SK-N-SH treated with all-trans-retinoic acid at 6 μM for 48 hours (cell line): ENCODE measurements at regions not wholly inside any gene's neighbourhood (a gene's known extent, or its start where the extent isn't known, plus 50 kb on each side); places are given as distances from the start of the nearest gene placed in this dataset.

Experiments used
- ATAC-seq: fragments of 200-7000 bp; cut with Tn5 transposase; 3 replicates; pipeline ENCODE4 v1.9.1; 2020; ENCODE audit warnings: mild to moderate bottlenecking, moderate library complexity
- ARNTL ChIP-seq: fragments of 450-650 bp; formaldehyde crosslinking; IDR thresholded peaks from 2 replicates; pipeline ENCODE4 v1.5.0; 2020; ENCODE audit warnings: low read depth, mild to moderate bottlenecking, moderate library complexity, borderline replicate concordance
- BACH2 ChIP-seq: fragments of 250-450 bp; sonication (Bioruptor Pico); IDR thresholded peaks from 2 replicates; pipeline ENCODE4 v1.9.0; 2021; ENCODE audit warnings: mild to moderate bottlenecking, borderline replicate concordance
- CREB5 ChIP-seq: fragments of 250-450 bp; sonication (Bioruptor Pico); IDR thresholded peaks from 2 replicates; pipeline ENCODE4 v1.5.1; 2020; ENCODE audit warnings: low read depth, mild to moderate bottlenecking, moderate library complexity
- CSDC2 ChIP-seq: fragments of 250-450 bp; sonication (Bioruptor Pico); IDR thresholded peaks from 2 replicates; pipeline ENCODE4 v1.5.0; 2020; ENCODE audit warnings: mild to moderate bottlenecking, moderate library complexity
- CSRNP3 ChIP-seq: fragments of 250-450 bp; sonication (Bioruptor Pico); IDR thresholded peaks from 2 replicates; pipeline ENCODE4 v1.5.1; 2021; ENCODE audit warnings: mild to moderate bottlenecking, moderate library complexity
- ESRRG ChIP-seq: fragments of 250-450 bp; sonication (Bioruptor Pico); IDR thresholded peaks from 2 replicates; pipeline ENCODE4 v1.6.1; 2021; ENCODE audit warnings: mild to moderate bottlenecking
- ISL1 ChIP-seq: fragments of 250-450 bp; sonication (Bioruptor Pico); IDR thresholded peaks from 2 replicates; pipeline ENCODE4 v2.1.2; 2022; ENCODE audit warnings: mild to moderate bottlenecking, moderate library complexity
- OSR1 ChIP-seq: fragments of 250-450 bp; sonication (Bioruptor Pico); IDR thresholded peaks from 2 replicates; pipeline ENCODE4 v1.8.0; 2022; ENCODE audit warnings: moderate library complexity, mild to moderate bottlenecking, inconsistent platforms
- PATZ1 ChIP-seq: fragments of 250-450 bp; sonication (Bioruptor Pico); IDR thresholded peaks from 2 replicates; pipeline ENCODE4 v1.8.0; 2020; ENCODE audit warnings: mild to moderate bottlenecking, moderate library complexity, borderline replicate concordance
- RARB ChIP-seq: fragments of 250-450 bp; sonication (Bioruptor Pico); IDR thresholded peaks from 2 replicates; pipeline ENCODE4 v1.8.0; 2021; ENCODE audit warnings: mild to moderate bottlenecking, moderate library complexity
- SNAI2 ChIP-seq: fragments of 250-450 bp; sonication (Bioruptor Pico); IDR thresholded peaks from 2 replicates; pipeline ENCODE4 v1.5.0; 2020; ENCODE audit warnings: mild to moderate bottlenecking, moderate library complexity
- TCF4 ChIP-seq: fragments of 250-450 bp; sonication (Bioruptor Pico); IDR thresholded peaks from 2 replicates; pipeline ENCODE4 v1.8.0; 2021; ENCODE audit warnings: mild to moderate bottlenecking, moderate library complexity, borderline replicate concordance
- TOX ChIP-seq: fragments of 250-450 bp; sonication (Bioruptor Pico); IDR thresholded peaks from 2 replicates; pipeline ENCODE4 v1.8.0; 2021; ENCODE audit warnings: mild to moderate bottlenecking, moderate library complexity, borderline replicate concordance
- TSHZ2 ChIP-seq: fragments of 250-450 bp; sonication (Bioruptor Pico); IDR thresholded peaks from 2 replicates; pipeline ENCODE4 v1.5.0; 2020; ENCODE audit warnings: mild to moderate bottlenecking, moderate library complexity
- ZC3H10 ChIP-seq: fragments of 250-450 bp; sonication (Bioruptor Pico); IDR thresholded peaks from 2 replicates; pipeline ENCODE4 v1.5.1; 2021; ENCODE audit warnings: mild to moderate bottlenecking, moderate library complexity
- ZFP3 ChIP-seq: fragments of 250-450 bp; sonication (Bioruptor Pico); IDR thresholded peaks from 2 replicates; pipeline ENCODE4 v1.5.0; 2020; ENCODE audit warnings: mild to moderate bottlenecking, moderate library complexity
- ZFP30 ChIP-seq: fragments of 450-650 bp; formaldehyde crosslinking; IDR thresholded peaks from 2 replicates; pipeline ENCODE4 v1.5.0; 2022; ENCODE audit warnings: mild to moderate bottlenecking, moderate library complexity
- ZNF565 ChIP-seq: fragments of 450-650 bp; formaldehyde crosslinking; conservative IDR thresholded peaks from 2 replicates; pipeline ENCODE4 v1.5.0; 2020; ENCODE audit warnings: low read depth, mild to moderate bottlenecking, moderate library complexity
- ZNF8 ChIP-seq: fragments of 450-650 bp; formaldehyde crosslinking; IDR thresholded peaks from 2 replicates; pipeline ENCODE4 v1.5.0; 2020; ENCODE audit warnings: mild to moderate bottlenecking, moderate library complexity

GRCh38 chr12:124375789-124376175, 80.9 kb downstream of the RFLNA start:
- ATAC-seq, result no peak
- no peak for TF ChIP-seq CSDC2 (CRISPR knock-in tag)
- TF ChIP-seq TOX (CRISPR knock-in tag), result no peak
- TF ChIP-seq ZFP3 (CRISPR knock-in tag), result no peak
- no peak for TF ChIP-seq ZNF8 (CRISPR knock-in tag)
- TF ChIP-seq TCF4 (CRISPR knock-in tag), result no peak
- no peak for TF ChIP-seq PATZ1 (CRISPR knock-in tag)
- TF ChIP-seq OSR1 (CRISPR knock-in tag), result no peak
- TF ChIP-seq ZNF565 (CRISPR knock-in tag), result no peak
- no peak for TF ChIP-seq ISL1
- no peak for TF ChIP-seq ZC3H10 (CRISPR knock-in tag)
- TF ChIP-seq ESRRG, result no peak
- TF ChIP-seq CSRNP3, result no peak
- TF ChIP-seq BACH2, result no peak

GRCh38 chr12:124375141-124375788, 80.4 kb downstream of the RFLNA start:
- TF ChIP-seq OSR1 (CRISPR knock-in tag), result no peak
- TF ChIP-seq TSHZ2 (CRISPR knock-in tag), result no peak
- no peak for ATAC-seq

GRCh38 chr12:124374567-124374966, 79.7 kb downstream of the RFLNA start:
- TF ChIP-seq TOX (CRISPR knock-in tag) (no peak), CREB5 (CRISPR knock-in tag) (no peak), ZNF565 (CRISPR knock-in tag) (no peak), SNAI2 (CRISPR knock-in tag) (no peak), ZC3H10 (CRISPR knock-in tag) (no peak), OSR1 (CRISPR knock-in tag) (no peak), TSHZ2 (CRISPR knock-in tag) (no peak), ZFP30 (no peak), BACH2 (no peak), RARB (CRISPR knock-in tag) (no peak), ESRRG (no peak), ZNF8 (CRISPR knock-in tag) (no peak), ARNTL (CRISPR knock-in tag) (no peak)
- TF ChIP-seq, all 23 proteins: peak for 0
- ATAC-seq, result no peak
